Muscle of arm (tissue), 1 donor: ENCODE measurements at regions not wholly inside any gene's neighbourhood (a gene's known extent, or its start where the extent isn't known, plus 50 kb on each side); places are given as distances from the start of the nearest gene placed in this dataset.
"Not testable (repeated sequence)": the region's sequence is repeated elsewhere in the genome, so short reads cannot be mapped to it uniquely, and the experiment has no call there.

Experiments
- DNase-seq: peaks from one replicate; pipeline ENCODE4 v3.0.0-alpha.2; 2013

GRCh38 chr20:54933212-54933904, 458.0 kb downstream of the DOK5 start:
- no peak for DNase-seq

GRCh38 chr20:54929191-54929590, 453.8 kb downstream of the DOK5 start:
- DNase-seq, result no peak

DNA sequence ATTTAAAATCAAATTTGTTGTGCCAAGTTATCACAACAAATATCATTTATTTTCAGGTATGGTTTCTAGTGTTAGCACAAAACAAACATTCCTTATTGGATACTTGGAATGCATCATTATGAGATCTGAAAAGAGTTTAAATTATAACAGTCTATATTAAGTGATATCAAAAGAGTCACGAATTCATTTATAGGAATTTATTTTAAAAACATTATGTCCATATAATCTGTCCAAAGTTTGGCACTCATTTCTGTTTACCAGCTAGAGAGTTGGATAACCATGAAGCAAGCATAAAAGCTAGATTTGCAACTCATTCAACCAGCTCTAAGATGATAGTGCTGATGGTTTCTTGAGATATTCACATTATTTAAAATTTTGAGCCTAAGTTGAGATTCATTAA, 453.2 kb downstream of the DOK5 start:
- no peak for DNase-seq

DNA sequence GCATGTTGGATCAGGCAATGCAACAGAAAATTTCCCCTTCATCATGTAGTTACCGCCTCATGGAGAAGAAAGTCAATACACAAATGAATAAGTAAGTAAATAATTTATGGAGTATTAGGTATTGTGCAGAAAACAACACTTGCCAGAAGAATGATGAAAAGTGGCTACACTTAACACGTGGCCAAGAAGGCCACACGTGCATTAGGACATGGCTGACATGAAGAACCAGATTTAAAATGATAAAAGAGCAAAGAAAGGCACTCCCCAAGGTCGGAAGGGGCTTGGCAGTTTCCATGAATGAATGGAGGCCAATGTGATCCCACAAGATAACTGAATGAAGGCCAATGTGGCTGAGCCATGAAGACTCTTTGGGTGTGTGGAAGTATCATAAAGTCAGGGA, 447.2 kb downstream of the DOK5 start:
- DNase-seq, result no peak

- no peak for DNase-seq
Observed at GRCh38 chr20:54922096-54922495, 446.7 kb downstream of the DOK5 start.

GRCh38 chr20:54920491-54920890, 445.1 kb downstream of the DOK5 start:
- DNase-seq, result no peak

GRCh38 chr20:54918993-54919392, 443.6 kb downstream of the DOK5 start:
- not testable (repeated sequence) for DNase-seq

DNA sequence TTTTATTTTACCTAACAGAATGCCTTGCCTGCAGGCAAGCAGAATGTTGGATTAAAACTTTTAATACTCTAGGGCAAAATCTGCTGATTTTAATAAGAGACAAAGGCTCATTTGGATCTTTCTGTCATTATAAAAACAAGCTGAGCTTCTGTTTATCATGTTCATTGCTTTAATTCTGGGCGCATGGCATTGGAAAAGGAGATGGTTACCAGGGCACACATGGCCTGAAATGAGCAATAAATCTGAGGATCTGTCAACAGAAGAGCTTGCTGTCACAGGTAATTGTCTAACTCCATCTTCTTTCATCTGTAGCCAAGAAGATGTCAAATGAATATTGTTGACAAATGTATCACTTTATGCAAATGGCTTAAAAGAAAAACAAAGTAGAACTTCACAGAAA, 439.6 kb downstream of the DOK5 start:
- no peak for DNase-seq

DNA sequence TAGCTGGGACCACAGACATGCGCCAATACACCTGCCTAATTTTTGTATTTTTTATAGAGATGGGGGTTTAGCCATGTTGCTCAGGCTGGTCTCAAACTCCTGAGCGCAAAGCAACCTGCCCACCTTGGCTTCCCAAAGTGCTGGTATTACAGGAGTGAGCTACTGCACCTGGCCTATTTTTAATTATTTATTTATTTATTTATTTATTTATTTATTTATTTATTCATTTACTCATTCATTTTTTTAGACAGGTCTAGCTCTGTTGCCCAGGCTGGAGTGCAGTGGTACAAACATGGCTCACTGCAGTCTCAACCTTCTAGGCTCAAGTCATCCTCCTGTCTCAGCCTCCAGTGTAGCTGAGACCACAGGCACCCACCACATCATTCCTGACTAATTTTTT, 434.3 kb downstream of the DOK5 start:
- no peak for DNase-seq

- DNase-seq, result not testable (repeated sequence)
Observed at GRCh38 chr20:54906134-54906533, 430.7 kb downstream of the DOK5 start.

DNA sequence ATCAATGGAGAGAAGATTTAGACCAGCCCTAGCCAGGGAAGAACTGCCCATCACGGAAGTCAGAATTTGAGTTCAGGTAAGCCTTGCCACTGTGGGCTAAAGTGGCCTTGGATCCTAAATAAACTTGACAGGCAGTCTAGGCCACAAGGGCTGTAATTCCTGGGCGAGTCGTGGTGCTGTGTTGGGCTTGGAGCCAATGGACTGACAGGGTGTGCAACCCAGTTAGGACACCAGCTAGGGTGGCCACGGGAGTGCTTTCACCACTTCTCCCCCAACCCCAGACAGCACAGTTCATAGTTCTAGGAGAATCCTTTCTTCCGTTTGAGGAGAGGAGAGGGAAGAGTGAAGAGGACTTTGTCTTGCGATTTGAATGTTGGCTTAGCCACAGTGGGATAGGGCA, 422.4 kb downstream of the DOK5 start:
- DNase-seq, result no peak

DNA sequence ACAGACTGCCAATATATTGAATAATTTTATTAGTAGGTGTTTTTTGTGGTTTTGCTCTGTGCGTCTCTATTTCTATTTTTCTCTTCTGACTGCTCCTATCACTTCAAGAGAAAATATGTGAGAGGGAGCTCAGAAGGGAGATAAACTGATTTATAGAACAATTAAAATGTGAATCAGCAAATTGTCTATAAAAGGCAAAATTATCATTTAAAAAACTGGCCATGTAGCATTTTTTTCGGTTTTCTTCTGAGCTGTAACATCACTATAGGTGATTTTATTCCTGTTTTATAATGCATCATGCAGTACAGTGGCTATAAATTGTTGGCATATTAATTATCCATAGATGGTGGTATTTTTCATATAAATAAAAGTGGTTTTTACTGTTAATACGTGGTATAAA, 416.5 kb downstream of the DOK5 start:
- no peak for DNase-seq

DNA sequence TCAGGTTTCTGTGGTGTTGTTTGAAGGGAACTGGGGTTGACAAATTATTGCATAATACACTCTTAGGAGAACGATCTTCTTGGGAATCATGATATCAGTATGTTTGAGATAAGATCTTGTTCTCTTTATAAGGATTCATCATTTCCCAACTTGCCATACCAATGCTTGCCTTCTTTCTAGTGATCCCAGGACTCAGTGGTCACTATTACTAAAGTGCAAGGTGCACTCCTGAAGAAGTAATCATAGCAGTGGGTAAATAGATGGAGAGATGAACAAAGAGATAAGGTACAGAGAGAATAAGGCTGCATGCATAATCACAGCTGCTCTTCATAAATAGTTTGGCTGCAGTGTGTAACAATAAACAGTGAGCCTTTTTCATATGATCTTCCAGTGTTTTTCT, 404.0 kb downstream of the DOK5 start:
- DNase-seq, result no peak

DNA sequence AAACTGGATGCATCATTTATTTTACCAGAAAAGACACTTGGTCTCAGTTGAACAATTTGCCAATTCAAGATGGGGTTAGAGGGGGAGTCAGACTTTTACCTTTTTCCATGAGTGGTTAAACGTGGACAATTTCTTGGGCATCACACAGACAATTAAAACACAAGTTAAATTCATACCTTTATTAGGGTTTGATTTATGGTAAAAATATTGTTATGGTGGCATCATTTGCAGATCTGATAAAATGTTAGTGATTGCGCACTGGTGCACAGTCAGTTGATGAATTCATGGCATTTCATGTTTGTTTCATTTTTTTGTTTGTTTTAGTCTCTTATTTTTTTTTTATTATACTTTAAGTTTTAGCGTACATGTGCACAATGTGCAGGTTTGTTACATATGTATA, 399.9 kb downstream of the DOK5 start:
- no peak for DNase-seq

DNA sequence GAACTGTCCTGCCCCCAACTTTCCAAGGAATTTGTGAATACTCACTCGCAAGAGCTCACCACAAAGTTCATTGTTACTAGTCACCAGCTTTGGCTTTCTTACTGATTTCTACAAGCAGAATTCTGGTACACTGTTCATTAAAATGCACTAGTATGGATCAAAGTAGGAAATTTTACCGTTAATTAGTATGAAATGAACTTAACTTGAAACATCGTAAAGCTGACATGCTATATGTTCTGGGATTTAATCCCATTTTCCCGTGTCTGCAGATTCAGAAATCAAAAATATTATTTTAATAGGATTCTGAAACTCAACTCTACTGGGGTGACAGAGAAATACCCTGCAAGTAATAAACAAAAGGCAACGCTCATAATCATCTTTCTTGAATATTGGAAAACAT, 399.3 kb downstream of the DOK5 start:
- no peak for DNase-seq

DNA sequence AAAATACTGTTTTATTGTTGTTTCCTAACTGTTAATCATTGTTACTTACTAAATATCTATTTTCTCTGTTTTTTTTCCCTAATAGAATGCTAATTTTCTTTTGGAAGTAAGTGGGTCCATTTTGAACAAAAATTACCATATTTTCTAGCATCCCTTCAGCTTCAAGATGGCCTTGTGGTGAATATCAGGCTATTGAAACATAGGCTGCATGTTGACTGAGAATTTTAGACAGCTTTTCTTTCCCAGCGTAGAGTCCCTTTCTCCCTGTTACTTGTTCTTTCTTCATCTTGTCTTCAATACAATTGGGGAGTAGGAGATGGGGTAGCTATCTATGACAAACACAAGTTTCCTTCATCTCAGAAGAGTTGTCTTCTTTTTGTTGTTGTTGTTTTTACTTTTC, 397.0 kb downstream of the DOK5 start:
- DNase-seq, result no peak

DNA sequence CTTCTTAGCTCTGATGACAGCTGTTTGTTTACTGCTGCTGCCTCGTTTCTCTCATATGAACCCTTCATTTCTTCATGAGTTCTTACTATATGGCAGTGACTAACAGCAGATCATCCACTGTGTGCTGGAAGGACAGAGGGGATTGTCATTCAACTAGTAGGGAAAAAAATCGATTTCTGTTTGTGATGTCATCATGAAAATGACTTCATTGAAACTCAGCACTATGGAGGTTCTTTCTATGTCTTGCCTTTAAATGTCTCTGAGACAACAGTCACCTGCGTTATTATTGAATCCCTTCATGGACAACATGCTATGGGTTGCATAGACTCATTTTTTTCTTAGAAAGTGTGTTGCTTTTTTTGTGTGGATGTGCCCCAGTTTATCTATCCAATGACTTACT, 394.4 kb downstream of the DOK5 start:
- DNase-seq, result no peak

- no peak for DNase-seq
Observed at GRCh38 chr20:54865273-54865672, 389.9 kb downstream of the DOK5 start.

GRCh38 chr20:54860716-54861115, 385.3 kb downstream of the DOK5 start:
- no peak for DNase-seq

DNA sequence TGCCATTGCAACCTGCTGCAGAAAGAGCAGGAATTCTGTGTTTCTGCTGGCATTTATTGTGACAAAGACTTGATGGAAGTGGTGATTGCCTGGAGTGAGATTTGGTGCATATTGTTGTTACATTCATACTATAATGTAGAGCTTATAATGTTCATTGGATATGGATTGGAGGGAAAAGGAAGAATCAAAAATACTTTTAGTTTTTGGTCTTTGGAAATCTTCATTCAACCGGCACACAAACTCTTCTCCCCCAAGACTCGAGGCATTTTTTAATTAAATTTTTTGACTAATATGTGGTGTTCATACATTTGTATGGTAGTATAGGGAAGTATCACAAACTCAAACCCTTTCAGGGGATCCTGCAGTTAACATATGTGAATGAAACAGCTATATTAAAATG, 380.8 kb downstream of the DOK5 start:
- DNase-seq, result no peak

DNA sequence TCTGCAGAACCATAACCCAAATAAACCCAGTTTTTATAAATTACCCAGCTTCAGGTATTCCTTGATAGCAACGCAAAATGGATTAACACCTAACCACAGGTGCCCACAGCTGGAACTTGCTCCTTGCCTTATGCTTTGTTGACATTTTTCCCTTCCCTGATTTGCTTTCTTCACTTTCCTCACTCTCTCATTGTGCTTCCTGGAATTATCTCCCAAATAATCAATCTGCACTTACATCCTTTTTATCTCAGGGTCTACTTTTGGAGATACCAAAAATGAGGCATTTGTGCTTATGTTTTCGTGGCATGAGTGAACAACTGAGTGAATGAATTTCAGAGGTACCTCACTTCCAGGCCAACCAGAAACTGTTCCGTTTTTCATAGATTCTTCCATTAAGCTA, 374.3 kb downstream of the DOK5 start:
- no peak for DNase-seq

DNA sequence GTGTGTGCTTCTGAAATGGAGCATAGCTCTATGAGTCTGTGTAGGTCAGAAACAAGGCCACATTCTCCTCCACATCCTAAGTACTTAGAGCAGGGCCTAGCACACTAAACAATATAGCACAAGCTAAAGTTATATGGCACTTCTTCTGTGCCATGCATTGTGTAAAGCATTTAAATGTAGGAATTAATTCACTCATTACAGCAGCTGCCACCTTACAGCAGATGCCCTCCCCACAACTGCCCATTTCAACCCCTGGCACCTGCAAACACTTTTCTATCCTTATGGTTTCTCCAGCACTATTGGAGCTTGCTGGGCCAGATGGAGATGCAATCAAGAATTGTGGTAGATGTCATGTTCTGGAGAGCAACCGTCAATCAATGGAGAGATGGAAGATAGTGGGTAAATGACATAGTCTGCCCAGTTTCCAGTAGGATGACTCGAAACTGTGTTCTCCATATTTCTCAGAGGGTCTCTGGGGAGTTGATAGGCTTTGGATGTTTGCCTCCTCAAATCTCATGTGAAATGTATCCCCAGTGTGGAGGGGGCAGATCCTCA, 373.7 kb downstream of the DOK5 start:
- DNase-seq, result no peak

DNA sequence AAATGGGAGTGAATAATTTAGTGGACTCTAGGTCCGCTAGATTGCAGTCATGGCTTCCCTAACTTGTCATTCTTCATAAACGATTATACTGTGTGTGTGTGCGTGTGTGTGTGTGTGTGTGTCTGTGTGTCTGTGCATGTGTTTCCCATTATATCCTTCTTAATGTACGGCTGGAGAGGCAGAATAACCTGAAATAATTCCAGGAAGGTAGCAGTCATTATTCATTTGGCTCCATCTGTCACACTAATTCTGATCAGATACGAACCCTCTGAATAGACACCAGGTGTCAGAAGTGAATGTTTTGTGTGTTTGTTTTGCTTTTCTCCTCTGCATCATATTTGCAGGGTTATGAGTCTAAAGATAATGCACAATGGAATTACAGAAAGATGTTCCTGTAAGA, 372.9 kb downstream of the DOK5 start:
- DNase-seq, result no peak

DNA sequence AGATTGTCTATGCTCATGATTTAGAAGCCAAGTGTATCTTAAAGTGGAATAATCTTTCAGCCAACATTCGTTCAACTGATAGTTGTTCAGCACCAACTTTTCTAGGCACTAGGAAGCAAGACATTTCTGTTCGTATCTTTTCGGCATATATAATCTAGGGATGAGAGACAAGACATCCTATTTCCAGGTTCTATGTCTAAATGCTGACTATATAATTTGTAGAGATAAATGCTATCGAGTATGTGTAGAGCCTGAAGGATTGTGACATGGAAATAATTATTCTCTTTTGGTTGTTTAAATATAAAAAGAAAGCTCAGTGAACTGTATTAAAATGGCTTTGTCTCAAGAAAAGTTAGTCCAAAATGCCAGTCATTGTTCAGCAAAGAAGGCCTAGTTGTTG, 371.6 kb downstream of the DOK5 start:
- no peak for DNase-seq
